KOPT-K1 (cell line): ENCODE measurements at regions not wholly inside any gene's neighbourhood (a gene's known extent, or its start where the extent isn't known, plus 50 kb on each side); places are given as distances from the start of the nearest gene placed in this dataset.

Source experiments
- H3K27ac ChIP-seq: fragments of 200-600 bp; sonication (generic); 2 replicates; pipeline ENCODE4 v1.5.1; 2016; ENCODE audit warnings: antibody characterized with exemption, mild to moderate bottlenecking, low read depth, low read length; ENCODE audit not compliant: poor library complexity, severe bottlenecking
- H3K36me3 ChIP-seq: fragments of 200-600 bp; sonication (generic); 2 replicates; pipeline ENCODE4 v1.5.1; 2017; ENCODE audit warnings: antibody characterized with exemption, mild to moderate bottlenecking, low read length, moderate library complexity; ENCODE audit not compliant: insufficient read depth
- H3K9me3 ChIP-seq: fragments of 200-600 bp; sonication (generic); 2 replicates; pipeline ENCODE4 v1.5.1; 2017; ENCODE audit warnings: antibody characterized with exemption, low read length, mild to moderate bottlenecking; ENCODE audit not compliant: insufficient read depth, poor library complexity, severe bottlenecking

- Histone ChIP-seq H3K36me3 (no peaks in the 10 kb centered on the region), H3K9me3 (no peaks in the 10 kb centered on the region), H3K27ac (no peak overlapping the region)
Measured at GRCh38 chr18:60596928-60597327, 224.4 kb upstream of the MC4R start.

- no peaks in the 10 kb centered on the region for H3K9me3 ChIP-seq
- H3K36me3 ChIP-seq = no peaks in the 10 kb centered on the region
- no peak overlapping the region for H3K27ac ChIP-seq
Measured at GRCh38 chr18:60599267-60599666, 226.7 kb upstream of the MC4R start.

- H3K27ac ChIP-seq = no peak overlapping the region
- H3K36me3 ChIP-seq = no peaks in the 10 kb centered on the region
- H3K9me3 ChIP-seq = no peaks in the 10 kb centered on the region
Measured at GRCh38 chr18:60599995-60600394, 227.4 kb upstream of the MC4R start.

GRCh38 chr18:60601249-60601648 lies 228.7 kb upstream of the MC4R start:
- Histone ChIP-seq H3K36me3 (no peaks in the 10 kb centered on the region), H3K27ac (no peak overlapping the region), H3K9me3 (no peaks in the 10 kb centered on the region)

- no peaks in the 10 kb centered on the region for H3K9me3 ChIP-seq
- H3K27ac ChIP-seq = no peak overlapping the region
- H3K36me3 ChIP-seq = no peaks in the 10 kb centered on the region
Measured at GRCh38 chr18:60623331-60623730, 250.8 kb upstream of the MC4R start.

GRCh38 chr18:60624207-60624606 lies 251.6 kb upstream of the MC4R start:
- H3K9me3 ChIP-seq = no peaks in the 10 kb centered on the region
- H3K27ac ChIP-seq = no peak overlapping the region
- no peaks in the 10 kb centered on the region for H3K36me3 ChIP-seq

- no peaks in the 10 kb centered on the region for H3K36me3 ChIP-seq
- no peak overlapping the region for H3K27ac ChIP-seq
- no peaks in the 10 kb centered on the region for H3K9me3 ChIP-seq
Measured at GRCh38 chr18:60639836-60640235, 267.3 kb upstream of the MC4R start.

- H3K9me3 ChIP-seq = no peaks in the 10 kb centered on the region
- H3K36me3 ChIP-seq = no peaks in the 10 kb centered on the region
- H3K27ac ChIP-seq = no peak overlapping the region
Measured at GRCh38 chr18:60643009-60643408, 270.4 kb upstream of the MC4R start.

GRCh38 chr18:60646725-60647124 lies 274.1 kb upstream of the MC4R start:
- no peak overlapping the region for H3K27ac ChIP-seq
- no peaks in the 10 kb centered on the region for H3K36me3 ChIP-seq

GRCh38 chr18:60649107-60649506 lies 276.5 kb upstream of the MC4R start:
- Histone ChIP-seq H3K36me3 (no peaks in the 10 kb centered on the region), H3K27ac (no peak overlapping the region), H3K9me3 (no peaks in the 10 kb centered on the region)

More at GRCh38 chr18:60646725-60647124, 274.1 kb upstream of the MC4R start:
- H3K9me3 ChIP-seq = no peaks in the 10 kb centered on the region

GRCh38 chr18:60649842-60650536 lies 277.4 kb upstream of the MC4R start:
- H3K36me3 ChIP-seq = no peaks in the 10 kb centered on the region
- H3K27ac ChIP-seq = no peak overlapping the region
- no peaks in the 10 kb centered on the region for H3K9me3 ChIP-seq

GRCh38 chr18:60654298-60654697 lies 281.7 kb upstream of the MC4R start:
- Histone ChIP-seq H3K9me3 (no peaks in the 10 kb centered on the region), H3K36me3 (no peaks in the 10 kb centered on the region), H3K27ac (no peak overlapping the region)

- Histone ChIP-seq H3K36me3 (no peaks in the 10 kb centered on the region), H3K27ac (no peak overlapping the region), H3K9me3 (no peaks in the 10 kb centered on the region)
Measured at GRCh38 chr18:60656553-60656952, 284.0 kb upstream of the MC4R start.

- no peak overlapping the region for H3K27ac ChIP-seq
- no peaks in the 10 kb centered on the region for H3K9me3 ChIP-seq
- H3K36me3 ChIP-seq = no peaks in the 10 kb centered on the region
Measured at GRCh38 chr18:60662491-60662890, 289.9 kb upstream of the MC4R start.

GRCh38 chr18:60663060-60663989 lies 290.8 kb upstream of the MC4R start:
- no peaks in the 10 kb centered on the region for H3K36me3 ChIP-seq
- no peaks in the 10 kb centered on the region for H3K9me3 ChIP-seq
- H3K27ac ChIP-seq = no peak overlapping the region
